ENCODE measurements at regions not wholly inside any gene's neighbourhood (a gene's known extent, or its start where the extent isn't known, plus 50 kb on each side); places are given as distances from the start of the nearest gene placed in this dataset.
"Not testable (repeated sequence)": the region's sequence is repeated elsewhere in the genome, so short reads cannot be mapped to it uniquely, and the experiment has no call there.

GRCh38 chr12:13440844-13441243 is 244.3 kb downstream of the EMP1 start:
- no peak for DNase-seq (ENCODE audit: low read depth)

GRCh38 chr12:13437541-13437940 is 241.0 kb downstream of the EMP1 start:
- no peak for DNase-seq (ENCODE audit: low read depth)

- DNase-seq (ENCODE audit: low read depth): peak; percentile 56
Measured at GRCh38 chr12:13436696-13437391, 240.3 kb downstream of the EMP1 start.

GRCh38 chr12:13436182-13436581 is 239.7 kb downstream of the EMP1 start:
- no peak for DNase-seq (ENCODE audit: low read depth)

- DNase-seq (ENCODE audit: low read depth): peak; percentile 18
Measured at GRCh38 chr12:13435235-13435933, 238.9 kb downstream of the EMP1 start.

GRCh38 chr12:13433768-13434167 is 237.2 kb downstream of the EMP1 start:
- no peak for DNase-seq (ENCODE audit: low read depth)

- DNase-seq (ENCODE audit: low read depth): no peak
Measured at GRCh38 chr12:13431041-13431440, 234.5 kb downstream of the EMP1 start.

GRCh38 chr12:13428538-13429265 is 232.2 kb downstream of the EMP1 start:
- DNase-seq (ENCODE audit: low read depth): peak; percentile 36

- peak; percentile 89 for DNase-seq (ENCODE audit: low read depth)
Measured at GRCh38 chr12:13425766-13426165, 229.2 kb downstream of the EMP1 start.

GRCh38 chr12:13422291-13422690 is 225.8 kb downstream of the EMP1 start:
- no peak for DNase-seq (ENCODE audit: low read depth)

- no peak for DNase-seq (ENCODE audit: low read depth)
Measured at GRCh38 chr12:13417516-13417915, 221.0 kb downstream of the EMP1 start.

- no peak for DNase-seq (ENCODE audit: low read depth)
Measured at GRCh38 chr12:13411287-13411686, 214.8 kb downstream of the EMP1 start.

GRCh38 chr12:13405961-13406703 is 209.6 kb downstream of the EMP1 start:
- DNase-seq (ENCODE audit: low read depth): no peak

- no peak for DNase-seq (ENCODE audit: low read depth)
Measured at GRCh38 chr12:13404631-13405473, 208.3 kb downstream of the EMP1 start.

- no peak for DNase-seq (ENCODE audit: low read depth)
Measured at GRCh38 chr12:13404111-13404628, 207.6 kb downstream of the EMP1 start.

GRCh38 chr12:13391375-13391774 is 194.8 kb downstream of the EMP1 start:
- not testable (repeated sequence) for DNase-seq (ENCODE audit: low read depth)

GRCh38 chr12:13390918-13391317 is 194.4 kb downstream of the EMP1 start:
- no peak for DNase-seq (ENCODE audit: low read depth)

- DNase-seq (ENCODE audit: low read depth): peak; percentile 96
Measured at GRCh38 chr12:13390381-13390861, 193.9 kb downstream of the EMP1 start.

GRCh38 chr12:13387101-13387500 is 190.6 kb downstream of the EMP1 start:
- no peak for DNase-seq (ENCODE audit: low read depth)

- no peak for DNase-seq (ENCODE audit: low read depth)
Measured at GRCh38 chr12:13386323-13387039, 190.0 kb downstream of the EMP1 start.

All from M059J (cell line).